SHP77 (cell line): ENCODE measurements at regions not wholly inside any gene's neighbourhood (a gene's known extent, or its start where the extent isn't known, plus 50 kb on each side); places are given as distances from the start of the nearest gene placed in this dataset.

Experiments
- DNase-seq, 2 experiments: peaks; one replicate each; lab custom pipeline; 2025; lab: John Stamatoyannopoulos, UW

- no peak for DNase-seq
Measured at GRCh38 chr9:8262625-8263622, 463.3 kb upstream of the DMAC1 start.

GRCh38 chr9:8261737-8262136 is 462.2 kb upstream of the DMAC1 start:
- no peak for DNase-seq

GRCh38 chr9:8259028-8259427 is 459.4 kb upstream of the DMAC1 start:
- no peak for DNase-seq

GRCh38 chr9:8256880-8257279 is 457.3 kb upstream of the DMAC1 start:
- DNase-seq = no peak

- no peak for DNase-seq
Measured at GRCh38 chr9:8255850-8256249, 456.3 kb upstream of the DMAC1 start.

- DNase-seq = no peak
Measured at GRCh38 chr9:8254541-8254940, 455.0 kb upstream of the DMAC1 start.

- DNase-seq = no peak
Measured at GRCh38 chr9:8252445-8252844, 452.9 kb upstream of the DMAC1 start.

- no peak for DNase-seq
Measured at GRCh38 chr9:8251566-8251965, 452.0 kb upstream of the DMAC1 start.

GRCh38 chr9:8244505-8245092 is 445.0 kb upstream of the DMAC1 start:
- no peak for DNase-seq

GRCh38 chr9:8241201-8241600 is 441.6 kb upstream of the DMAC1 start:
- no peak for DNase-seq

GRCh38 chr9:8237096-8237495 is 437.5 kb upstream of the DMAC1 start:
- DNase-seq = no peak

GRCh38 chr9:8235489-8235888 is 435.9 kb upstream of the DMAC1 start:
- no peak for DNase-seq

GRCh38 chr9:8234316-8234715 is 434.7 kb upstream of the DMAC1 start:
- DNase-seq = no peak

GRCh38 chr9:8232726-8233125 is 433.1 kb upstream of the DMAC1 start:
- no peak for DNase-seq

- DNase-seq = no peak
Measured at GRCh38 chr9:8229226-8229625, 429.6 kb upstream of the DMAC1 start.

- DNase-seq = no peak
Measured at GRCh38 chr9:8224381-8224801, 424.8 kb upstream of the DMAC1 start.

- no peak for DNase-seq
Measured at GRCh38 chr9:8223861-8224260, 424.3 kb upstream of the DMAC1 start.

GRCh38 chr9:8221462-8221861 is 421.9 kb upstream of the DMAC1 start:
- DNase-seq = no peak

- DNase-seq = no peak
Measured at GRCh38 chr9:8208465-8208864, 408.9 kb upstream of the DMAC1 start.

- DNase-seq = no peak
Measured at GRCh38 chr9:8207596-8207995, 408.0 kb upstream of the DMAC1 start.

GRCh38 chr9:8206720-8207119 is 407.1 kb upstream of the DMAC1 start:
- DNase-seq = no peak

GRCh38 chr9:8205576-8205975 is 406.0 kb upstream of the DMAC1 start:
- DNase-seq = no peak

GRCh38 chr9:8189881-8190280 is 390.3 kb upstream of the DMAC1 start:
- DNase-seq = no peak
